ENCODE measurements at regions not wholly inside any gene's neighbourhood (a gene's known extent, or its start where the extent isn't known, plus 50 kb on each side); places are given as distances from the start of the nearest gene placed in this dataset.

DNA sequence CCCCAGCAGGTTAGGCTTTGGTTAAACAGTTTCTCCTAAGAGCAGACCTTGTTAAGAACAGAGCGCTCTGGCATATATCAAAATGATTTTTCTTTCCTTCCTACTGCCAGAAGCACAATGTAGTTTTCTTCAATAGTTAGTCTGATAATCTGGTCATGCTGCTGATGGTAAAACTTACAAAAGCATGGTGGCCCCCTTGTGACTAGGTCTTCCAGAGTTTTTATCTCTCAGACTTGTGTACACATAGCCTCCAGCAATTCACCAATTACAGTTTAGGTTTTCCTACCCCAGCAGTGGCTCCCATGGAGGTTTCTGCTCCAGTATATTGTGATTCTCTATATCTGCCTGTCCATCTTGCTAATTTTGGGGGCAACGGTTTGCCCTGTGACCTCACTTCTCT is 73.3 kb upstream of the DPH5 start:
- Histone ChIP-seq H3K9me3 (no peaks in the 10 kb centered on the region), H3K27me3 (no peaks in the 10 kb centered on the region)
- TF ChIP-seq, protein P1, sequence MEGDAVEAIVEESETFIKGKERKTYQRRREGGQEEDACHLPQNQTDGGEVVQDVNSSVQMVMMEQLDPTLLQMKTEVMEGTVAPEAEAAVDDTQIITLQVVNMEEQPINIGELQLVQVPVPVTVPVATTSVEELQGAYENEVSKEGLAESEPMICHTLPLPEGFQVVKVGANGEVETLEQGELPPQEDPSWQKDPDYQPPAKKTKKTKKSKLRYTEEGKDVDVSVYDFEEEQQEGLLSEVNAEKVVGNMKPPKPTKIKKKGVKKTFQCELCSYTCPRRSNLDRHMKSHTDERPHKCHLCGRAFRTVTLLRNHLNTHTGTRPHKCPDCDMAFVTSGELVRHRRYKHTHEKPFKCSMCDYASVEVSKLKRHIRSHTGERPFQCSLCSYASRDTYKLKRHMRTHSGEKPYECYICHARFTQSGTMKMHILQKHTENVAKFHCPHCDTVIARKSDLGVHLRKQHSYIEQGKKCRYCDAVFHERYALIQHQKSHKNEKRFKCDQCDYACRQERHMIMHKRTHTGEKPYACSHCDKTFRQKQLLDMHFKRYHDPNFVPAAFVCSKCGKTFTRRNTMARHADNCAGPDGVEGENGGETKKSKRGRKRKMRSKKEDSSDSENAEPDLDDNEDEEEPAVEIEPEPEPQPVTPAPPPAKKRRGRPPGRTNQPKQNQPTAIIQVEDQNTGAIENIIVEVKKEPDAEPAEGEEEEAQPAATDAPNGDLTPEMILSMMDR (IDR thresholded peaks at IDR 0.05), result no peak

DNA sequence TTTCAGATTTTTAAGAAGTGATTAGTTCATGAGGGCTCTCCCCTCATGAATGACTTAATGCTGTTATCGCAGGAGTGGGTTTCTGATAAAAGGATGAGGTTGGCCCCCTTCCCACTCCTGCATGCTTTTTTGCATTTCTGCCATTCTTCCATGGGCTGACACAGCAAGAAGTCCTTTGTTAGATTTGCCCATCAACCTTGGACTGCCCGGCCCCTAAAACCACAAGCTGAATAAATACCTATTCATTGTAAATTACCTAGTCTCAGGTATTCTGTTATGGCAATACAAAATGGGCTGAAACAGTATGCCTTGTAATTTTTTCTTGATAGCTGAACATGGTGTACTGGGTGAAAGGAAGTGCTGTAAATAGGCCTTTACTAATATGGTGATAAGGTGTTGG is 72.7 kb upstream of the DPH5 start:
- Histone ChIP-seq H3K4me3 (no peak overlapping the region), H3K36me3 (no peaks in the 10 kb centered on the region), H3K9me3 (no peaks in the 10 kb centered on the region), H3K27ac (no peak overlapping the region), H3K27me3 (no peaks in the 10 kb centered on the region), H3K4me1 (peaks cover 0 to 5% (median 0%) of the 10 kb centered on the region in 4 donors)
- intact Hi-C loops (cut with DNase I; ENCODE audit: low total_unique reads), result no loop called here
- no peak for DNase-seq
- TF ChIP-seq, protein P1 (IDR thresholded peaks at IDR 0.05), result no peak

More for the DNA sequence above, 73.3 kb upstream of the DPH5 start:
- H3K4me3 ChIP-seq, result no peak overlapping the region
- H3K27ac ChIP-seq, result no peak overlapping the region
- no peak for DNase-seq
- H3K36me3 ChIP-seq, result no peaks in the 10 kb centered on the region
- H3K4me1 ChIP-seq, result peaks cover 0 to 5% (median 0%) of the 10 kb centered on the region in 4 donors
- intact Hi-C loops (cut with DNase I; ENCODE audit: low total_unique reads), result no loop called here

DNA sequence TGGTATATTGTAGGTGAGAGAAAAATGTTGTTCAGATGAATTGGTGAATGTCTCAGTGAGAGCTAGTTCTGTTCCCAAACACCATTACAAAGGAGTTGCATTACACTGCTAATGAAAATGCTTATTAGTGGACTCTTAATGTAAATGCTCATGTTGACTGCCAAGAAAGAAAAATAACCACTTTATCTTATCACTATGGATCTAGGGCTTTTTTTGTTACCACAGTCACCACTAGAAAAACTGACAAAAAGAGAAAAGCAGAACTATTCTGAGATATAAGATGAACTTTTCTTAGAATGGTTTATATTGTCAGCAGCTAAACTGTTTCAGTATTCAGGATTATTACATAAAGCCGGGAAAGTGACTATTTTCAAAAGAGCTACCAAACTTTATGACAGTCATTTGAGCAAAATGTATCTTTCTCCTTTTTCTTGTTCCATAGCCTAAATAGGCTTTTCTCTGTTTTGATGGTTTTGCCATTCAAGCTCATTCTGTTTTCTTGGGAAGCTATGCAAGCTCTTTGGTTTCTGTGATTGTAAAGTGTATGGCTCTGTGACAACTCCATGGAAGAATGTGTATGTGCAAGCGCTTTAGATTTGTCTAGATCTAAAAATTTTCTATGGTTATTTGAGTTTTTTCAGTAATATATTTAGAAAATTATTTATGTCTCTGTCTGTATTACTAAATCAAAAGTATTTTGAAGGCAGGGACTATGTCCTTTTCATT is 64.2 kb upstream of the DPH5 start:
- Histone ChIP-seq H3K27me3 (no peaks in the 10 kb centered on the region), H3K9me3 (no peaks in the 10 kb centered on the region), H3K36me3 (no peaks in the 10 kb centered on the region), H3K27ac (no peak overlapping the region), H3K4me3 (no peak overlapping the region), H3K4me1 (no peaks in the 10 kb centered on the region)
- intact Hi-C loops (cut with DNase I; ENCODE audit: low total_unique reads), result no loop called here
- TF ChIP-seq, protein P1 (IDR thresholded peaks at IDR 0.05), result no peak
- no peak for DNase-seq

DNA sequence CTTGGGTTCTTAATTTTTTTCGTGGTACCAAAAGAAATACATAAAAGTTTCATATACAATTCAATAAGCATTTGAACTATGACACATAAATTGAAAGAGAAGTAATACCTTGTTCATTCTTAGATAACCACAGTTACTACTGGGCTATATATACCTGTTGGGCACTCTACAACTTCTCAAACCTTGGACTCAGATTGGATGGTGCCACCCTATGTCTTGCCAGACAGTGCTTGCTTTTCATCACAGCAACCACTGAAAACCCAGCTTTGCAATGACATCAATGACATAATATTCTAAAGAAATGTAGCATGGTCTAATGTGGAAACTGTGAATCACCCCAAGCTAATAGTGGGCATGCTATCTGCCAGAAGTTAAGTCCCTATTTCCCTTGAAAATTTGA is 62.8 kb upstream of the DPH5 start:
- H3K4me1 ChIP-seq, result no peaks in the 10 kb centered on the region
- intact Hi-C loops (cut with DNase I; ENCODE audit: low total_unique reads), result no loop called here
- no peak overlapping the region for H3K27ac ChIP-seq
- TF ChIP-seq, protein P1 (IDR thresholded peaks at IDR 0.05), result no peak
- H3K9me3 ChIP-seq, result no peaks in the 10 kb centered on the region
- no peaks in the 10 kb centered on the region for H3K27me3 ChIP-seq
- no peaks in the 10 kb centered on the region for H3K36me3 ChIP-seq
- no peak overlapping the region for H3K4me3 ChIP-seq
- DNase-seq, result no peak

DNA sequence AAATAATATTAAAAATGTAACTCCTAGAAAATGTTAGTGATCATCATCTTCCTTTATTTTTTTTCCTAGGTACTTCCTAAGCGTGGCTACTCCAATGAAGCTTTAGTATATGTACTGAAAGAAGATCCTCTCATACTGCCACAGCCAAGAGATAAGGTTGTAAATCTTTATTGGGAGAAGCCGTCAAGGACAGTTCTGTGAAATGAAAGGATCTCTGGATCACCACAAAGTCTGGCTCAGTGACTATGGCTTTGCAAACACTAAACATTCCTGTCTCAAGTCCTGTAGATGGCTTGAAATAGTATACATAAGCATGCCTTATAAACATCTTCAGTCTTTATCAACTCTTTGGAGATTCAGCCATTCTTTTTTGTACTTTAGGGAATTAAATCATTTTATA is 61.2 kb upstream of the DPH5 start:
- intact Hi-C loops (cut with DNase I; ENCODE audit: low total_unique reads), result no loop called here
- H3K36me3 ChIP-seq, result no peaks in the 10 kb centered on the region
- TF ChIP-seq, protein P1 (IDR thresholded peaks at IDR 0.05), result no peak
- no peaks in the 10 kb centered on the region for H3K9me3 ChIP-seq
- H3K27me3 ChIP-seq, result no peaks in the 10 kb centered on the region
- H3K4me1 ChIP-seq, result no peaks in the 10 kb centered on the region
- no peak for DNase-seq
- H3K27ac ChIP-seq, result no peak overlapping the region
- H3K4me3 ChIP-seq, result no peak overlapping the region

Data from tibial artery (tissue), 4 donors.